H9 (cell line): ENCODE measurements at regions not wholly inside any gene's neighbourhood (a gene's known extent, or its start where the extent isn't known, plus 50 kb on each side); places are given as distances from the start of the nearest gene placed in this dataset.

ENCODE experiments used
- DNase-seq: peaks from one replicate; pipeline ENCODE4 v3.0.0-alpha.2; 2017
- H2AFZ ChIP-seq: one replicate; pipeline ENCODE4 v1.6.1; 2013; ENCODE audit warnings: mild to moderate bottlenecking, low read length, control low read depth, moderate library complexity
- H2AK5ac ChIP-seq: 2 replicates; pipeline ENCODE4 v1.6.1; 2013; ENCODE audit warnings: low read length, control low read depth, mixed read lengths; ENCODE audit not compliant: insufficient read length
- H2BK120ac ChIP-seq: one replicate; pipeline ENCODE4 v1.6.1; 2013; ENCODE audit warnings: low read depth, mild to moderate bottlenecking, low read length, control low read depth, inconsistent platforms; ENCODE audit not compliant: poor library complexity, severe bottlenecking
- H2BK12ac ChIP-seq: 2 replicates; pipeline ENCODE4 v1.6.1; 2013; ENCODE audit warnings: low read length, control low read depth, mixed read lengths, low read depth; ENCODE audit not compliant: insufficient read length
- H2BK15ac ChIP-seq: 2 replicates; pipeline ENCODE4 v1.6.1; 2013; ENCODE audit warnings: low read depth, low read length, control low read depth
- H2BK20ac ChIP-seq: one replicate; pipeline ENCODE4 v1.6.1; 2013; ENCODE audit warnings: low read depth, mild to moderate bottlenecking, low read length, control low read depth, inconsistent platforms; ENCODE audit not compliant: poor library complexity, severe bottlenecking
- H2BK5ac ChIP-seq: 2 replicates; pipeline ENCODE4 v1.6.1; 2013; ENCODE audit warnings: low read length, control low read depth, mixed read lengths; ENCODE audit not compliant: insufficient read length
- H3K14ac ChIP-seq: 2 replicates; pipeline ENCODE4 v1.6.1; 2013; ENCODE audit warnings: low read length, control low read depth; ENCODE audit not compliant: insufficient read depth
- H3K18ac ChIP-seq: 2 replicates; pipeline ENCODE4 v1.6.1; 2013; ENCODE audit warnings: low read depth, mild to moderate bottlenecking, mixed read lengths, low read length, control low read depth; ENCODE audit not compliant: insufficient read length
- H3K23ac ChIP-seq: 2 replicates; pipeline ENCODE4 v1.6.1; 2013; ENCODE audit warnings: low read length, control low read depth, mixed read lengths, low read depth; ENCODE audit not compliant: insufficient read length
- H3K23me2 ChIP-seq: 2 replicates; pipeline ENCODE4 v1.6.1; 2013; ENCODE audit warnings: low read depth, mild to moderate bottlenecking, mixed read lengths, low read length, control low read depth; ENCODE audit not compliant: insufficient read length, poor library complexity, severe bottlenecking
- H3K27ac ChIP-seq: 2 replicates; pipeline ENCODE4 v1.5.1; 2013; ENCODE audit warnings: low read length, control low read depth, mixed read lengths, low read depth; ENCODE audit not compliant: insufficient read length
- H3K27me3 ChIP-seq: 2 replicates; pipeline ENCODE4 v1.6.1; 2013; ENCODE audit warnings: low read length, control low read depth, inconsistent platforms; ENCODE audit not compliant: insufficient read depth
- H3K4ac ChIP-seq: 2 replicates; pipeline ENCODE4 v1.6.1; 2013; ENCODE audit warnings: low read depth, mild to moderate bottlenecking, control low read depth, inconsistent platforms, low read length, moderate library complexity
- H3K4me1 ChIP-seq: 2 replicates; pipeline ENCODE4 v1.6.1; 2013; ENCODE audit warnings: low read length, control low read depth, inconsistent platforms; ENCODE audit not compliant: insufficient read depth
- H3K4me2 ChIP-seq: 2 replicates; pipeline ENCODE4 v1.6.1; 2013; ENCODE audit warnings: low read length, control low read depth, mixed read lengths; ENCODE audit not compliant: insufficient read length, insufficient read depth
- H3K56ac ChIP-seq: 2 replicates; pipeline ENCODE4 v1.6.1; 2013; ENCODE audit warnings: low read depth, mild to moderate bottlenecking, mixed read lengths, low read length, control low read depth; ENCODE audit not compliant: insufficient read length
- H3K79me1 ChIP-seq: 2 replicates; pipeline ENCODE4 v1.6.1; 2013; ENCODE audit warnings: low read depth, mild to moderate bottlenecking, moderate library complexity, low read length, control low read depth, inconsistent platforms; ENCODE audit not compliant: insufficient read depth, poor library complexity, severe bottlenecking
- H3K79me2 ChIP-seq: 2 replicates; pipeline ENCODE4 v1.6.1; 2013; ENCODE audit warnings: low read length, control low read depth, inconsistent platforms; ENCODE audit not compliant: insufficient read depth
- H3K9ac ChIP-seq: 2 replicates; pipeline ENCODE4 v1.6.1; 2013; ENCODE audit warnings: low read length, control low read depth, mixed read lengths; ENCODE audit not compliant: insufficient read length; ENCODE audit errors: extremely low read depth
- H3K9me3 ChIP-seq: one replicate; pipeline ENCODE4 v1.6.1; 2013; ENCODE audit warnings: low read depth, low read length, inconsistent platforms; ENCODE audit not compliant: control insufficient read depth
- H3T11ph ChIP-seq: one replicate; pipeline ENCODE4 v1.6.1; 2013; ENCODE audit warnings: mild to moderate bottlenecking, low read length, control low read depth, inconsistent platforms
- H4K20me1 ChIP-seq: one replicate; pipeline ENCODE4 v1.6.1; 2013; ENCODE audit not compliant: control insufficient read depth, insufficient read length, insufficient read depth
- H4K5ac ChIP-seq: 2 replicates; pipeline ENCODE4 v1.6.1; 2013; ENCODE audit warnings: low read depth, mild to moderate bottlenecking, mixed read lengths, low read length, control low read depth; ENCODE audit not compliant: insufficient read length
- H4K8ac ChIP-seq: replicated peaks from 2 replicates; pipeline ENCODE4 v1.6.1; 2013; ENCODE audit warnings: low read length, control low read depth, mixed read lengths, low read depth; ENCODE audit not compliant: insufficient read length
- H4K91ac ChIP-seq: 2 replicates; pipeline ENCODE4 v1.6.1; 2013; ENCODE audit warnings: low read depth, mild to moderate bottlenecking, moderate library complexity, mixed read lengths, low read length, control low read depth; ENCODE audit not compliant: insufficient read length
- H3K27ac Mint-ChIP-seq, 3 experiments: 2 replicates in 2 of 3; 3 replicates in 1 of 3; pipeline ENCODE4 v1.8.0; 2020 to 2021; ENCODE audit warnings: mixed read lengths in 3 of 3, mild to moderate bottlenecking in 1 of 3, moderate library complexity in 1 of 3
- H3K27me3 Mint-ChIP-seq: 2 replicates; pipeline ENCODE4 v1.8.0; 2021; ENCODE audit warnings: low read depth, mild to moderate bottlenecking, moderate library complexity, mixed read lengths
- H3K36me3 Mint-ChIP-seq, 3 experiments: 2 replicates in 2 of 3; 3 replicates in 1 of 3; pipeline ENCODE4 v1.8.0; 2020 to 2021; ENCODE audit warnings: low read depth in 3 of 3, mixed read lengths in 3 of 3; ENCODE audit not compliant: insufficient read depth in 1 of 3
- H3K4me1 Mint-ChIP-seq, 2 experiments: 2 replicates each; pipeline ENCODE4 v1.8.0; 2020; ENCODE audit warnings: mixed read lengths in 2 of 2
- H3K4me3 Mint-ChIP-seq, 2 experiments: 2 replicates in 1 of 2; 3 replicates in 1 of 2; pipeline ENCODE4 v1.8.0; 2020 to 2021; ENCODE audit warnings: mild to moderate bottlenecking in 2 of 2, mixed read lengths in 2 of 2, moderate library complexity in 1 of 2
- H3K9me3 Mint-ChIP-seq, 2 experiments: 2 replicates in 1 of 2; 3 replicates in 1 of 2; pipeline ENCODE4 v1.8.0; 2020; ENCODE audit warnings: mild to moderate bottlenecking in 2 of 2, mixed read lengths in 2 of 2, moderate library complexity in 1 of 2
- CTCF ChIP-seq: fragments of 200-600 bp; sonication (generic); conservative IDR thresholded peaks from 3 replicates; pipeline ENCODE4 v1.8.0; 2021; ENCODE audit warnings: antibody characterized with exemption, mild to moderate bottlenecking
- WGBS: extraction: QIAGEN DNeasy Blood & Tissue Kit; methylation state at CpG from one replicate; pipeline ENCODE4 v1.1.7; 2013; ENCODE audit warnings: missing lambda C conversion rate, low lambda C conversion rate, mixed read lengths; ENCODE audit not compliant: insufficient read length; ENCODE audit errors: extremely low coverage; 5-methylcytosine and 5-hydroxymethylcytosine counted together

- H4K91ac ChIP-seq: no peak overlapping the region
- no peaks in the 10 kb centered on the region for H3K9me3 ChIP-seq
- no peaks in the 10 kb centered on the region for H3K27me3 ChIP-seq
- Mint-ChIP-seq H3K27ac (no peak overlapping the region), H3K9me3 (no peaks in the 10 kb centered on the region), H3K27me3 (no peaks in the 10 kb centered on the region), H3K4me3 (no peak overlapping the region), H3K36me3 (no peaks in the 10 kb centered on the region; a peak in 1 of 7 replicates), H3K4me1 (no peaks in the 10 kb centered on the region; a peak in 1 of 4 replicates)
- H3K4me1 ChIP-seq: no peaks in the 10 kb centered on the region
- H3K18ac ChIP-seq: no peak overlapping the region
- H2AK5ac ChIP-seq: no peak overlapping the region
- no peak overlapping the region for H3K27ac ChIP-seq
- no peak overlapping the region for H2BK20ac ChIP-seq
- H2BK120ac ChIP-seq: no peak overlapping the region
- H3K79me1 ChIP-seq: no peaks in the 10 kb centered on the region
- no peak overlapping the region for H2BK5ac ChIP-seq
- no peak overlapping the region for H2BK15ac ChIP-seq
- H4K5ac ChIP-seq: no peak overlapping the region
- H3K56ac ChIP-seq: no peak overlapping the region
- no peak overlapping the region for H4K8ac ChIP-seq
- H4K20me1 ChIP-seq: no peaks in the 10 kb centered on the region
- H3K79me2 ChIP-seq: no peaks in the 10 kb centered on the region
- no peak overlapping the region for H2AFZ ChIP-seq
- H3K4me2 ChIP-seq: no peak overlapping the region
- TF ChIP-seq CTCF: no peak
- DNase-seq: no peak
- WGBS: no CpG with 5 or more reads among the region's 5 CpGs
- no peak overlapping the region for H3K4ac ChIP-seq
- no peak overlapping the region for H3T11ph ChIP-seq
- no peak overlapping the region for H3K9ac ChIP-seq
- H3K23me2 ChIP-seq: no peaks in the 10 kb centered on the region
- H2BK12ac ChIP-seq: no peak overlapping the region
- H3K14ac ChIP-seq: no peak overlapping the region
- no peak overlapping the region for H3K23ac ChIP-seq
These were observed 397.9 kb downstream of the TFEC start for GRCh38 chr7:115632636-115633035.
